ENCODE measurements at regions not wholly inside any gene's neighbourhood (a gene's known extent, or its start where the extent isn't known, plus 50 kb on each side); places are given as distances from the start of the nearest gene placed in this dataset.

DNA sequence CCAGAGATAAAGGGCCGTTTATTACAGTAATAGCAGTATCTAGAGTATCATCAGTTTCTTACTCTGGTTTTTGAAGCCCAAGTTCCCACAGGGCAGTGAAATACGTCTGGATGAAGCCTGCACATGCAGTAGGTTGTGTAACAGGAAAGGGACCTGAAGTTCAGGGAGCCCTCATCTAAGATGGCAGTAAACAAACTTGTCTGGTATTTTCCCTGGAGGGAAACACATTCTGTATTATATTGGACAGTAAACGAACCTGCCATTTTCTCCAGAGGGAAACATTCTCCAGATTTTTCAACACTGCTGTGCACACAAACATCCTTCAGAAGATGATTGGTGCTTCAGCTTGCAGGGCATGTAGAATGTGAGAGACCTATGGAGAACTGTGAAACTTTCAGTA is 189.9 kb downstream of the TFEC start:
- DNase-seq: no peak
- H3K4me3 ChIP-seq (replicated peaks in 1 of 3): no peak overlapping the region
- H3K27ac ChIP-seq: no peak overlapping the region
- 24 to 38% methylated on average over 3 of the region's 3 CpGs for WGBS, 2 donors
- no peaks in the 10 kb centered on the region for H3K9me3 ChIP-seq
- H3K36me3 ChIP-seq: no peaks in the 10 kb centered on the region
- H3K4me1 ChIP-seq: no peaks in the 10 kb centered on the region
- TF ChIP-seq, protein P1, sequence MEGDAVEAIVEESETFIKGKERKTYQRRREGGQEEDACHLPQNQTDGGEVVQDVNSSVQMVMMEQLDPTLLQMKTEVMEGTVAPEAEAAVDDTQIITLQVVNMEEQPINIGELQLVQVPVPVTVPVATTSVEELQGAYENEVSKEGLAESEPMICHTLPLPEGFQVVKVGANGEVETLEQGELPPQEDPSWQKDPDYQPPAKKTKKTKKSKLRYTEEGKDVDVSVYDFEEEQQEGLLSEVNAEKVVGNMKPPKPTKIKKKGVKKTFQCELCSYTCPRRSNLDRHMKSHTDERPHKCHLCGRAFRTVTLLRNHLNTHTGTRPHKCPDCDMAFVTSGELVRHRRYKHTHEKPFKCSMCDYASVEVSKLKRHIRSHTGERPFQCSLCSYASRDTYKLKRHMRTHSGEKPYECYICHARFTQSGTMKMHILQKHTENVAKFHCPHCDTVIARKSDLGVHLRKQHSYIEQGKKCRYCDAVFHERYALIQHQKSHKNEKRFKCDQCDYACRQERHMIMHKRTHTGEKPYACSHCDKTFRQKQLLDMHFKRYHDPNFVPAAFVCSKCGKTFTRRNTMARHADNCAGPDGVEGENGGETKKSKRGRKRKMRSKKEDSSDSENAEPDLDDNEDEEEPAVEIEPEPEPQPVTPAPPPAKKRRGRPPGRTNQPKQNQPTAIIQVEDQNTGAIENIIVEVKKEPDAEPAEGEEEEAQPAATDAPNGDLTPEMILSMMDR (IDR thresholded peaks at IDR 0.05): no peak
- TF ChIP-seq POLR2A (IDR thresholded peaks at IDR 0.05): no peak
- no peaks in the 10 kb centered on the region for H3K27me3 ChIP-seq
- intact Hi-C loops (cut with DNase I): no loop called here

DNA sequence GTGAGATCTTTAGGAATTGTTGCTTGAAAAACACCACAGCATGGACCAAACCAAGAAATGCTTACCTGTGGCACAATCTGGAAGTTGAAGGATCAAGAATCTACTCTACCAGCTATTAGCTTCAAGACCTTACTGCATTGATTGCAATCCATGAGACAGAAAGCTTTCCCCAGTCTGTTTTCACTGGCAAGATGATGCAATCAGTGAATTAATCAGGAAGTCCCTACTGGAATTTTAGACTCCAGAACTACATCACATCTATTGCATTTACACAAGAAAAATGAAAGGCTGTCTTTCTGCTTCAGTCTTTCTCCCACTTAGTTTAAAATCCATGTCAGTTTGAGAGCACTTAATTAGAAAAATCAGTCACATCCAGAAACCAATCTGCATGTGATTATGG is 191.7 kb downstream of the TFEC start:
- intact Hi-C loops (cut with DNase I): no loop called here
- no peaks in the 10 kb centered on the region for H3K36me3 ChIP-seq
- no peaks in the 10 kb centered on the region for H3K9me3 ChIP-seq

DNA sequence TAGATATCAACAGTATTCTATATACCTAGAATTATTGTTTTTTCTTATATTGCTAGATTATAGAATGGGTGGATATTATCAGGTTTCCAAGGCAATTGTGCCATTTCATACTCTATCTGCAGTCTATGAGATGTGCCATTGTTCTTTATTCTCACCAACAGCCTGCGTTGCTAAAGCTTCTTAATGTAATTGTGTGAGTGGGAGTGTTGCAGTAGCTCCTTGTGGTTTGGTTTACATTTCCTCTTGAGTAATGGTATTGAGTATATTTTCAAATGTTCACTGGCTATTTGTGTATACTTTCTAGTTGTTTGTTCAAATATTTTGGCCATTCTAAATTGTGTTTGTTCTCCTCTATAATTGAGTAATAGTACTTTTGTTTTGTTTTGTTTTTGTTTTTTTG is 199.2 kb downstream of the TFEC start:
- H3K4me3 ChIP-seq (replicated peaks in 1 of 3): no peak overlapping the region
- H3K27me3 ChIP-seq: no peaks in the 10 kb centered on the region
- intact Hi-C loops (cut with DNase I): no loop called here
- no peaks in the 10 kb centered on the region for H3K4me1 ChIP-seq
- H3K36me3 ChIP-seq: no peaks in the 10 kb centered on the region
- no peak for DNase-seq
- H3K27ac ChIP-seq: no peak overlapping the region
- H3K9me3 ChIP-seq: no peaks in the 10 kb centered on the region
- TF ChIP-seq, protein P1 (IDR thresholded peaks at IDR 0.05): no peak
- 76 to 85% methylated on average over 1 of the region's 1 CpG for whole genome bisulfite sequencing, 2 donors

More for the DNA sequence above, 191.7 kb downstream of the TFEC start:
- Histone ChIP-seq H3K27ac (no peak overlapping the region), H3K27me3 (no peaks in the 10 kb centered on the region), H3K4me3 (replicated peaks in 1 of 3) (no peak overlapping the region), H3K4me1 (no peaks in the 10 kb centered on the region)
- DNase-seq: no peak
- TF ChIP-seq POLR2A (IDR thresholded peaks at IDR 0.05): no peak
- TF ChIP-seq, protein P1 (IDR thresholded peaks at IDR 0.05): no peak

DNA sequence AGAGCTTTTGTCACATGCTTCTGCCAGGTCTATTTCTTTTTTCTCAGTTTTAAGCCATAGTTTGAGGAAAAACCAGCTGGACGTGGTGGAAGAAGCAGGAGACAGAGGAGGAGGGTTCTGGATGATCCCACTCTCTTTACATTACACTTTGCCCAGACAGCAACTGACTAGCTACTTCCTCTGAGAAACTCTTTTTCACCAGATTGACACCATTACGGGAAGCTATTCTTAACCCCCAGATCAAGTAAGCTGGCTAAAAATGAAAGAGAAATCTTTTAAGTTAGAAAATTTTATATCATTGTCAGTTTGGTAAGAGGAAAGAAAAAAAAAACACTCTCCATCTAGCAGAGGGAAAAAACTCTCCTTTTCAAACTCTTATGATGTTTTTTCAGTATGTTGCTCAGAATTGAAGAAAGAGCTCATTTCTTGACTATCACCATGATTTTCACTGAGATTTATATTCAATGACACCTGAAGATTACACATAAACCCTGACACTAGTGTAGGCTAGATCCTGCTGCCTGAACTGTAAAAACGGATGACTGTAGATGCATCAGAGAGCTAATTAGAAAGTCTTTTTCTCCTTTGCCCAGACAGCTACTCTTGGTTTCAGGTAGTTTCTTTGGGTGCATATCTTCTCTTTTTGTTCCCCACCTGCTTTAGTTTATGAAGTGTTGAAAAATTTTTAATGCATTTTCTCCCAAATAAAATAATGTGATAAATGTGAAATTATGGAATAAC is 203.1 kb downstream of the TFEC start:
- no peaks in the 10 kb centered on the region for H3K9me3 ChIP-seq

DNA sequence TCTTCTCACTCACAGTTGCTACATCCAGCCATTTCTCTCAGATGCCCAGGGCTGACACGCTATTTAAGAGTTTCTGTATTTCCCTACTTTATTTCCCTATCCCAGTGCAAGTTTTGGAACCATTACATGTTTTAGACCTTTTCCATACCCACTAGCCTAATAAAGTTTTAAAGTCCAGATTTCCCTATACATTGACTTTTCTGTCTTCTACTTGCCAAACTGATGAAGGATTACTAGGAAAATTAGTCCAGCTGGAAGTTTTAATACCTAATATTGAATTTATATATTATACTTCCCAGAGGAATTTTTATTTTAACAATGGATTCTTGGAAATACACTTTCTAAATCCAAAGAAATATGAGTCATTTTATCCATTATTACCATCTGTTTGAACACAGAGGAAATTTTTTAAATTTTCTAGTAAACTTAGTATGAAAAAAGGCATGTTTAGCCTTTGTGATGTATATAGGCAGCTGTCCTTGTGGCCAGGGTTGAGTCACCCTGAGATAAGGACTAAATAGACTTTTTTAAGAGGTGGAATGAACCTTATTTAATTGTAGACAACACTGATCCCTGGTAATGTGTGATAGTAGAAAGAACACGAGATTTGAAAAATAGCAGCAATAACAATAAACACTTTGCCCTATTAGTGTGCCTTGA is 205.0 kb downstream of the TFEC start:
- intact Hi-C loops (cut with DNase I): no loop called here
- H3K36me3 ChIP-seq: no peaks in the 10 kb centered on the region
- H3K4me1 ChIP-seq: no peaks in the 10 kb centered on the region
- no peak overlapping the region for H3K4me3 ChIP-seq (replicated peaks in 1 of 3)
- H3K9me3 ChIP-seq: no peaks in the 10 kb centered on the region
- H3K27me3 ChIP-seq: no peaks in the 10 kb centered on the region
- 84 to 85% methylated on average over 2 of the region's 2 CpGs for WGBS, 2 donors
- TF ChIP-seq POLR2A (IDR thresholded peaks at IDR 0.05): no peak
- no peak overlapping the region for H3K27ac ChIP-seq
- DNase-seq: no peak

More for the DNA sequence above, 203.1 kb downstream of the TFEC start:
- TF ChIP-seq, protein P1 (IDR thresholded peaks at IDR 0.05): no peak
- TF ChIP-seq POLR2A (IDR thresholded peaks at IDR 0.05): no peak
- no peaks in the 10 kb centered on the region for H3K27me3 ChIP-seq
- H3K4me3 ChIP-seq (replicated peaks in 1 of 3): no peak overlapping the region
- H3K36me3 ChIP-seq: no peaks in the 10 kb centered on the region
- 73 to 80% methylated on average over 3 of the region's 3 CpGs for WGBS, 2 donors
- no peak for DNase-seq
- no peaks in the 10 kb centered on the region for H3K4me1 ChIP-seq
- intact Hi-C loops (cut with DNase I): no loop called here
- H3K27ac ChIP-seq: no peak overlapping the region
